Posterior vena cava (tissue), 2 donors: ENCODE measurements at regions not wholly inside any gene's neighbourhood (a gene's known extent, or its start where the extent isn't known, plus 50 kb on each side); places are given as distances from the start of the nearest gene placed in this dataset.

Source experiments
- DNase-seq: peaks from one replicate; pipeline ENCODE4 v3.0.0-alpha.2; 2020; ENCODE audit warnings: low spot score
- intact Hi-C, 2 donors: fragments of 100-400 bp; cut with DNase I; formaldehyde crosslinking; loops; one replicate each; pipeline versions ENCODE4 v1.14.1 to v1.14.2; 2022 to 2023
- donor health status: DM: yes; HTN: yes; CAD: no.
- donor health status: DM: yes; HTN: yes; CAD: no.

GRCh38 chr5:156103155-156103885, 223.6 kb upstream of the SGCD start:
- DNase-seq, result no peak
- intact Hi-C loops, result no loop called here

GRCh38 chr5:156109317-156110023, 217.5 kb upstream of the SGCD start:
- no peak for DNase-seq
- intact Hi-C loops, result no loop called here

GRCh38 chr5:156119692-156120091, 207.3 kb upstream of the SGCD start:
- DNase-seq, result no peak
- intact Hi-C loops, result no loop called here

- no peak for DNase-seq
- intact Hi-C loops, result no loop called here
Measured at GRCh38 chr5:156120777-156121176, 206.2 kb upstream of the SGCD start.

GRCh38 chr5:156121234-156121633, 205.7 kb upstream of the SGCD start:
- DNase-seq, result no peak
- intact Hi-C loops, result no loop called here

GRCh38 chr5:156121882-156122281, 205.1 kb upstream of the SGCD start:
- DNase-seq, result no peak
- intact Hi-C loops, result no loop called here

GRCh38 chr5:156124708-156125107, 202.3 kb upstream of the SGCD start:
- DNase-seq, result no peak
- intact Hi-C loops, result no loop called here

GRCh38 chr5:156125118-156125517, 201.8 kb upstream of the SGCD start:
- intact Hi-C loops, result no loop called here
- DNase-seq, result no peak

- intact Hi-C loops, result no loop called here
- no peak for DNase-seq
Measured at GRCh38 chr5:156126716-156127115, 200.2 kb upstream of the SGCD start.

- no peak for DNase-seq
- intact Hi-C loops, result no loop called here
Measured at GRCh38 chr5:156128026-156128425, 198.9 kb upstream of the SGCD start.

GRCh38 chr5:156134216-156134615, 192.7 kb upstream of the SGCD start:
- DNase-seq, result no peak
- intact Hi-C loops, result no loop called here

- no peak for DNase-seq
- intact Hi-C loops, result no loop called here
Measured at GRCh38 chr5:156135531-156135930, 191.4 kb upstream of the SGCD start.

GRCh38 chr5:156137071-156137869, 189.7 kb upstream of the SGCD start:
- DNase-seq, result no peak
- intact Hi-C loops, result no loop called here

GRCh38 chr5:156142867-156143266, 184.1 kb upstream of the SGCD start:
- no peak for DNase-seq
- intact Hi-C loops, result no loop called here

- DNase-seq, result no peak
- intact Hi-C loops, result no loop called here
Measured at GRCh38 chr5:156147261-156147943, 179.6 kb upstream of the SGCD start.

- intact Hi-C loops, result no loop called here
- no peak for DNase-seq
Measured at GRCh38 chr5:156147944-156148285, 179.0 kb upstream of the SGCD start.

GRCh38 chr5:156148301-156148700, 178.7 kb upstream of the SGCD start:
- DNase-seq, result no peak
- intact Hi-C loops, result no loop called here

- DNase-seq, result no peak
- intact Hi-C loops, result no loop called here
Measured at GRCh38 chr5:156149213-156149612, 177.8 kb upstream of the SGCD start.

- intact Hi-C loops, result no loop called here
- DNase-seq, result no peak
Measured at GRCh38 chr5:156153602-156154001, 173.4 kb upstream of the SGCD start.

GRCh38 chr5:156154757-156155156, 172.2 kb upstream of the SGCD start:
- intact Hi-C loops, result no loop called here

More at GRCh38 chr5:156154757-156155156, 172.2 kb upstream of the SGCD start:
- no peak for DNase-seq
